Loucy (cell line): ENCODE measurements at regions not wholly inside any gene's neighbourhood (a gene's known extent, or its start where the extent isn't known, plus 50 kb on each side); places are given as distances from the start of the nearest gene placed in this dataset.
"Not testable (repeated sequence)": the region's sequence is repeated elsewhere in the genome, so short reads cannot be mapped to it uniquely, and the experiment has no call there.

Experiments used
- EZH2phosphoT487 ChIP-seq: fragments of 200-600 bp; IDR thresholded peaks from 2 replicates; pipeline ENCODE4 v1.6.1; 2018; ENCODE audit warnings: antibody characterized with exemption, mild to moderate bottlenecking, moderate library complexity, borderline replicate concordance
- TF ChIP-seq, protein P1 (sequence below): fragments of 200-600 bp; sonication (generic); conservative IDR thresholded peaks from 2 replicates; pipeline ENCODE4 v1.5.1; 2014; ENCODE audit warnings: mild to moderate bottlenecking, antibody characterized with exemption, low read length

DNA sequence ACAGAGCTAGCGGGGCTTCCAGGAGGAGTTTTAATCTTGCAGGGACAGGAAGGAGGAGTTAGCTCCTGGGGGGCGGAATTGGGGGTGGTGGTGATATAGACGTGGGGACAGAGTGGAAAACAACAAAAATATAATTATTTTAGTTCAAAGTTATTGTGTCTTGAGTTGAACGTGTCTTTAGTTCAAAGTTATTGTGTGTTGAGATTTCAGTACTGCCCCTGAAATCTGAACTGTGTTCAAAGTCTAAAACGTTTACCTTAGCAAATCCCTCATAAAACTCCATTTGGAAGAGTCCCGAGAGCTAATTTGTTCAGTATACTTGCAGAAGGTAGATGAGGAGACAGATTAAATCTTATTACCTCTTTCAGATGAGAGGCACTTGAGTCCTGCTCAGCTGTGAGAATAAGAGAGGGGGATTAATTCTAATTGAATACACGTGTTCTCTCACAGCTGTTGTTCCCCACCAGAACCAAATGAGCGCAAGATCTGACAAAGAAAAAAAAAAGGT lies 132.4 kb upstream of the ALDH3B2 start:
- TF ChIP-seq EZH2phosphoT487, result not testable (repeated sequence)
- TF ChIP-seq, protein P1, sequence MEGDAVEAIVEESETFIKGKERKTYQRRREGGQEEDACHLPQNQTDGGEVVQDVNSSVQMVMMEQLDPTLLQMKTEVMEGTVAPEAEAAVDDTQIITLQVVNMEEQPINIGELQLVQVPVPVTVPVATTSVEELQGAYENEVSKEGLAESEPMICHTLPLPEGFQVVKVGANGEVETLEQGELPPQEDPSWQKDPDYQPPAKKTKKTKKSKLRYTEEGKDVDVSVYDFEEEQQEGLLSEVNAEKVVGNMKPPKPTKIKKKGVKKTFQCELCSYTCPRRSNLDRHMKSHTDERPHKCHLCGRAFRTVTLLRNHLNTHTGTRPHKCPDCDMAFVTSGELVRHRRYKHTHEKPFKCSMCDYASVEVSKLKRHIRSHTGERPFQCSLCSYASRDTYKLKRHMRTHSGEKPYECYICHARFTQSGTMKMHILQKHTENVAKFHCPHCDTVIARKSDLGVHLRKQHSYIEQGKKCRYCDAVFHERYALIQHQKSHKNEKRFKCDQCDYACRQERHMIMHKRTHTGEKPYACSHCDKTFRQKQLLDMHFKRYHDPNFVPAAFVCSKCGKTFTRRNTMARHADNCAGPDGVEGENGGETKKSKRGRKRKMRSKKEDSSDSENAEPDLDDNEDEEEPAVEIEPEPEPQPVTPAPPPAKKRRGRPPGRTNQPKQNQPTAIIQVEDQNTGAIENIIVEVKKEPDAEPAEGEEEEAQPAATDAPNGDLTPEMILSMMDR, result not testable (repeated sequence)
